ENCODE measurements at regions not wholly inside any gene's neighbourhood (a gene's known extent, or its start where the extent isn't known, plus 50 kb on each side); places are given as distances from the start of the nearest gene placed in this dataset.

DNA sequence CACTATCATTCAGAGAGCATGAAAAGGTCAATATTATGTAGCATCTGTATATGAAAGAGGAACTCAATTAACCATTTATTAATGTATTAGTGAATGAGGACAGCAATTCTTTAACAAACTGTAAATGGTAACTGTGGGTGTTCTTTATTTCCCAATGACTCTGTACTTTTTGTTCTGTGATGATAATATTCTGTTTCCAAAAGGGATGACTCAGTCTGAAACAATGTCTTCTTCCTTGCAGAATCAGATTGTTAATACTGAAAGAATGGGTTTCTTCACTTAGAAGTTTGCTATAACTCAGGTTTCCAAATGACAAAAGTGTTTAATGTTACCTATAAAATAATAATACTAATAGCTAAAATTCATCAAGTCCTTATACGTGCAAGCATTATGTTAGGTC, 1518.7 kb upstream of the WWC1 start:
- TF ChIP-seq, protein P1, sequence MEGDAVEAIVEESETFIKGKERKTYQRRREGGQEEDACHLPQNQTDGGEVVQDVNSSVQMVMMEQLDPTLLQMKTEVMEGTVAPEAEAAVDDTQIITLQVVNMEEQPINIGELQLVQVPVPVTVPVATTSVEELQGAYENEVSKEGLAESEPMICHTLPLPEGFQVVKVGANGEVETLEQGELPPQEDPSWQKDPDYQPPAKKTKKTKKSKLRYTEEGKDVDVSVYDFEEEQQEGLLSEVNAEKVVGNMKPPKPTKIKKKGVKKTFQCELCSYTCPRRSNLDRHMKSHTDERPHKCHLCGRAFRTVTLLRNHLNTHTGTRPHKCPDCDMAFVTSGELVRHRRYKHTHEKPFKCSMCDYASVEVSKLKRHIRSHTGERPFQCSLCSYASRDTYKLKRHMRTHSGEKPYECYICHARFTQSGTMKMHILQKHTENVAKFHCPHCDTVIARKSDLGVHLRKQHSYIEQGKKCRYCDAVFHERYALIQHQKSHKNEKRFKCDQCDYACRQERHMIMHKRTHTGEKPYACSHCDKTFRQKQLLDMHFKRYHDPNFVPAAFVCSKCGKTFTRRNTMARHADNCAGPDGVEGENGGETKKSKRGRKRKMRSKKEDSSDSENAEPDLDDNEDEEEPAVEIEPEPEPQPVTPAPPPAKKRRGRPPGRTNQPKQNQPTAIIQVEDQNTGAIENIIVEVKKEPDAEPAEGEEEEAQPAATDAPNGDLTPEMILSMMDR (IDR thresholded peaks at IDR 0.05): no peak
- no peak for TF ChIP-seq POLR2A (IDR thresholded peaks at IDR 0.05)
